OCI-LY1 (cell line): ENCODE measurements at regions not wholly inside any gene's neighbourhood (a gene's known extent, or its start where the extent isn't known, plus 50 kb on each side); places are given as distances from the start of the nearest gene placed in this dataset.

Experiments used
- H2AFZ ChIP-seq: fragments of 200-600 bp; sonication (generic), shearing (Covaris generic); 2 replicates; pipeline ENCODE4 v1.6.0; 2014; ENCODE audit warnings: antibody characterized with exemption, mild to moderate bottlenecking, low read length
- H3F3A ChIP-seq: fragments of 200-600 bp; sonication (generic), shearing (Covaris generic); 2 replicates; pipeline ENCODE4 v1.6.0; 2014; ENCODE audit warnings: mild to moderate bottlenecking, antibody characterized with exemption, low read length, moderate library complexity; ENCODE audit not compliant: insufficient read depth
- H3K27ac ChIP-seq: fragments of 200-600 bp; sonication (generic); 2 replicates; pipeline ENCODE4 v1.5.1; 2014; ENCODE audit warnings: low read length, mixed run types, mild to moderate bottlenecking, low read depth; ENCODE audit not compliant: poor library complexity, severe bottlenecking
- H3K27me3 ChIP-seq: fragments of 200-600 bp; sonication (generic); 2 replicates; pipeline ENCODE4 v1.6.0; 2014; ENCODE audit warnings: antibody characterized with exemption, mild to moderate bottlenecking, low read length, moderate library complexity; ENCODE audit not compliant: insufficient read depth
- H3K36me3 ChIP-seq: fragments of 200-600 bp; sonication (generic); 2 replicates; pipeline ENCODE4 v1.6.1; 2014; ENCODE audit warnings: mild to moderate bottlenecking, antibody characterized with exemption, low read length, moderate library complexity, mixed read lengths; ENCODE audit not compliant: insufficient read depth
- H3K4me1 ChIP-seq: fragments of 200-600 bp; sonication (generic); 2 replicates; pipeline ENCODE4 v1.5.1; 2014; ENCODE audit warnings: mild to moderate bottlenecking, low read length, moderate library complexity; ENCODE audit not compliant: insufficient read depth, severe bottlenecking
- H3K4me2 ChIP-seq: fragments of 200-600 bp; sonication (generic), shearing (Covaris generic); 2 replicates; pipeline ENCODE4 v1.6.1; 2014; ENCODE audit warnings: low read length
- H3K4me3 ChIP-seq: fragments of 200-600 bp; sonication (generic); 2 replicates; pipeline ENCODE4 v1.5.1; 2014; ENCODE audit warnings: low read length, low read depth, mild to moderate bottlenecking, mixed read lengths; ENCODE audit not compliant: poor library complexity, severe bottlenecking
- H3K79me2 ChIP-seq: fragments of 200-600 bp; shearing (Covaris generic); 2 replicates; pipeline ENCODE4 v1.6.1; 2016; ENCODE audit warnings: mixed run types, low read length, mixed read lengths; ENCODE audit not compliant: insufficient read depth
- H3K9ac ChIP-seq: fragments of 200-600 bp; sonication (generic), shearing (Covaris generic); 2 replicates; pipeline ENCODE4 v1.6.1; 2014; ENCODE audit warnings: mild to moderate bottlenecking, low read length, mixed read lengths
- H3K9me2 ChIP-seq: fragments of 200-600 bp; sonication (generic), shearing (Covaris generic); 2 replicates; pipeline ENCODE4 v1.6.1; 2014; ENCODE audit warnings: low read depth, mild to moderate bottlenecking, low read length, mixed read lengths
- H3K9me3 ChIP-seq: fragments of 200-600 bp; shearing (Covaris generic); 2 replicates; pipeline ENCODE4 v1.6.1; 2014; ENCODE audit warnings: low read length, mixed read lengths
- H4K20me1 ChIP-seq: fragments of 200-600 bp; sonication (generic), shearing (Covaris generic); 2 replicates; pipeline ENCODE4 v1.6.0; 2016; ENCODE audit warnings: mild to moderate bottlenecking, low read length; ENCODE audit not compliant: insufficient read depth
- EZH2 ChIP-seq: fragments of 200-600 bp; sonication (generic), shearing (Covaris generic); IDR thresholded peaks from 2 replicates; pipeline ENCODE4 v1.8.0; 2017; ENCODE audit warnings: borderline replicate concordance, mixed run types, mild to moderate bottlenecking, antibody characterized with exemption, low read length, moderate library complexity, mixed read lengths
- TF ChIP-seq, protein P1 (sequence below): fragments of 200-600 bp; sonication (generic), shearing (Covaris generic); IDR thresholded peaks from 2 replicates; pipeline ENCODE4 v1.5.1; 2017; ENCODE audit warnings: mild to moderate bottlenecking, antibody characterized with exemption, low read length, moderate library complexity, mixed read lengths

DNA sequence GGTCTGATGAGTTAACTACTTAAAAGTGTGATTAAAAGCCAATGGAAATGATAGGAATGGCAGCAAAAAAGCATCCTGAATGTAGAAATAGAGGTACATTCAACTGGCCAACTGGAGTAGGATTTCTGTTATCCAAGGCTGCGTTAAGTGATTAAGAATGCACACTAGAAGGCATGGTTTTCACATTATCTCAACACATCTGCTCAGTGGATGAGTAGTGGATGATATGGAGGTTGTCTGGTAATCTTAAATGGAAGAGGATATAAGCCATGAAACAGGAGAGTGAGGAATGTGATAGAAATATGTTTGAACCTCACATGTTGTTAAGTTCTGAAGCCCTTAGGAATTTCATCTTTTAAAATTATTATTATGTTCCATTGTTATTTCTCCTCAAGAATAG is 839.9 kb downstream of the USP25 start:
- no peak overlapping the region for H3K9ac ChIP-seq
- no peaks in the 10 kb centered on the region for H3K9me3 ChIP-seq
- H3K27me3 ChIP-seq, result no peaks in the 10 kb centered on the region
- no peak overlapping the region for H3K27ac ChIP-seq
- H3K79me2 ChIP-seq, result no peaks in the 10 kb centered on the region
- H2AFZ ChIP-seq, result no peak overlapping the region
- H3F3A ChIP-seq, result no peaks in the 10 kb centered on the region
- no peaks in the 10 kb centered on the region for H3K36me3 ChIP-seq
- H3K9me2 ChIP-seq, result no peaks in the 10 kb centered on the region
- H3K4me2 ChIP-seq, result no peak overlapping the region
- TF ChIP-seq, protein P1, sequence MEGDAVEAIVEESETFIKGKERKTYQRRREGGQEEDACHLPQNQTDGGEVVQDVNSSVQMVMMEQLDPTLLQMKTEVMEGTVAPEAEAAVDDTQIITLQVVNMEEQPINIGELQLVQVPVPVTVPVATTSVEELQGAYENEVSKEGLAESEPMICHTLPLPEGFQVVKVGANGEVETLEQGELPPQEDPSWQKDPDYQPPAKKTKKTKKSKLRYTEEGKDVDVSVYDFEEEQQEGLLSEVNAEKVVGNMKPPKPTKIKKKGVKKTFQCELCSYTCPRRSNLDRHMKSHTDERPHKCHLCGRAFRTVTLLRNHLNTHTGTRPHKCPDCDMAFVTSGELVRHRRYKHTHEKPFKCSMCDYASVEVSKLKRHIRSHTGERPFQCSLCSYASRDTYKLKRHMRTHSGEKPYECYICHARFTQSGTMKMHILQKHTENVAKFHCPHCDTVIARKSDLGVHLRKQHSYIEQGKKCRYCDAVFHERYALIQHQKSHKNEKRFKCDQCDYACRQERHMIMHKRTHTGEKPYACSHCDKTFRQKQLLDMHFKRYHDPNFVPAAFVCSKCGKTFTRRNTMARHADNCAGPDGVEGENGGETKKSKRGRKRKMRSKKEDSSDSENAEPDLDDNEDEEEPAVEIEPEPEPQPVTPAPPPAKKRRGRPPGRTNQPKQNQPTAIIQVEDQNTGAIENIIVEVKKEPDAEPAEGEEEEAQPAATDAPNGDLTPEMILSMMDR, result no peak
- no peak for TF ChIP-seq EZH2
- H4K20me1 ChIP-seq, result no peaks in the 10 kb centered on the region
- no peak overlapping the region for H3K4me3 ChIP-seq
- no peaks in the 10 kb centered on the region for H3K4me1 ChIP-seq

DNA sequence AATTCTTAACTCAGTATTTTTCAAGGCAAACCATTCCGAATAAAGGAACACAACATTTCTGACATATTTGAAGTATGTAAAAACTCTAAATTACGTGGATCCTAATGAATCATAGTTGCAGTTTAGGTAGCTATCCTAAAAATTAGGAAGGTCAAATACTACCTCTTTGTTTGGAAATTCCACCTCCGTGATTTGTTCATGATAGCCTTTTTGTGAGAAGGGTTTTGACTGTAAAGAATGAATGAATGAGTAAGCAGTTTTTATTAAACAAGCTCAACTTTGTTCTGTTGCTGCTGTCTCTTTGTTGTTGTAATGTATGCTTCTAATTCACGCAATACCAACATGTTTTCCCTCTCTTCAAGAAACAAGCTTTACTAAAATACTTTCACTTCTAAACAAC is 840.4 kb downstream of the USP25 start:
- no peaks in the 10 kb centered on the region for H3K9me2 ChIP-seq
- no peaks in the 10 kb centered on the region for H3K36me3 ChIP-seq
- no peaks in the 10 kb centered on the region for H3K27me3 ChIP-seq
- H3K9me3 ChIP-seq, result no peaks in the 10 kb centered on the region
- H3K4me3 ChIP-seq, result no peak overlapping the region
- H3F3A ChIP-seq, result no peaks in the 10 kb centered on the region
- H3K9ac ChIP-seq, result no peak overlapping the region
- no peaks in the 10 kb centered on the region for H3K4me1 ChIP-seq
- no peak overlapping the region for H3K27ac ChIP-seq
- no peaks in the 10 kb centered on the region for H3K79me2 ChIP-seq
- H3K4me2 ChIP-seq, result no peak overlapping the region
- H4K20me1 ChIP-seq, result no peaks in the 10 kb centered on the region
- TF ChIP-seq, protein P1, result no peak
- no peak for TF ChIP-seq EZH2
- H2AFZ ChIP-seq, result no peak overlapping the region

DNA sequence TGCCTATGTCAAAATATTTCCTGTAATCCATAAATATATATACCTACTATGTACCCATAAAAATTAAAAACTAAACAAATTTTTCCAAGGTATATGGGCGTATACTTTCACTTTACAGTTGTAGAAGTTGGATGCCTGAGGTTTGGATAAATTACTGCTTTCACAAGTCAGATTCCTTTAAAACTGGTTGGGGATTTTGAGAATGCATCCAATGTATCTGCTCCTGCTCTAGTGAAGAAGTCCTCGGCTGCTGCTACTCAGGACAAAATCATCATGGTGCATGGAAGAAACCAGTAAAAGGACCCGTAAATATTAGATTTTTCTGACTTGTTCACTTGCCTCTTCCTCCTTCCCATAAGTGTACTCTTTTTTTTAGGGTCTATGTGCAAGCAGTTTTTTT is 841.1 kb downstream of the USP25 start:
- H3K4me1 ChIP-seq, result no peaks in the 10 kb centered on the region
- no peak overlapping the region for H3K9ac ChIP-seq
- H3F3A ChIP-seq, result no peaks in the 10 kb centered on the region
- H3K79me2 ChIP-seq, result no peaks in the 10 kb centered on the region
- no peak overlapping the region for H3K27ac ChIP-seq
- no peaks in the 10 kb centered on the region for H4K20me1 ChIP-seq
- H2AFZ ChIP-seq, result no peak overlapping the region
- H3K9me2 ChIP-seq, result no peaks in the 10 kb centered on the region
- H3K27me3 ChIP-seq, result no peaks in the 10 kb centered on the region
- H3K4me2 ChIP-seq, result no peak overlapping the region
- TF ChIP-seq, protein P1, result no peak
- no peak for TF ChIP-seq EZH2
- H3K36me3 ChIP-seq, result no peaks in the 10 kb centered on the region
- no peaks in the 10 kb centered on the region for H3K9me3 ChIP-seq
- H3K4me3 ChIP-seq, result no peak overlapping the region
